Ovary (tissue), 7 donors: ENCODE measurements at regions not wholly inside any gene's neighbourhood (a gene's known extent, or its start where the extent isn't known, plus 50 kb on each side); places are given as distances from the start of the nearest gene placed in this dataset.

Experiments used
- DNase-seq, 5 donors: peaks; one replicate each; pipeline ENCODE4 v3.0.0-alpha.2; 2019 to 2020
- H3K27ac ChIP-seq, 2 donors: fragments of 200-600 bp; one replicate each; pipeline versions ENCODE4 v1.5.1 to v1.8.0; 2019 to 2022
- H3K27me3 ChIP-seq: fragments of 200-600 bp; one replicate; pipeline ENCODE4 v1.8.0; 2022
- H3K36me3 ChIP-seq: fragments of 200-600 bp; sonication (generic); one replicate; pipeline ENCODE4 v1.5.1; 2019
- H3K4me1 ChIP-seq: one replicate; pipeline ENCODE4 v1.8.1; 2013; ENCODE audit warnings: mild to moderate bottlenecking, moderate library complexity; ENCODE audit not compliant: insufficient read depth
- H3K4me3 ChIP-seq: fragments of 200-600 bp; sonication (generic); one replicate; pipeline ENCODE4 v1.5.1; 2017
- H3K9me3 ChIP-seq, 2 donors: fragments of 200-600 bp in 1 of 2; sonication (generic) in 1 of 2; one replicate each; pipeline versions ENCODE4 v1.5.1 to v1.8.1; 2013 to 2019; ENCODE audit warnings: mild to moderate bottlenecking in 1 of 2, moderate library complexity in 1 of 2
- CTCF ChIP-seq, 3 donors: fragments of 450-650 bp in 2 of 3; fragments of 200-600 bp in 1 of 3; IDR thresholded peaks; one replicate each; pipeline versions ENCODE4 v1.5.1 to v1.8.0; 2016 to 2022; ENCODE audit warnings: antibody characterized with exemption in 3 of 3, mild to moderate bottlenecking in 1 of 3
- EP300 ChIP-seq: sonication (generic); formaldehyde crosslinking; IDR thresholded peaks from one replicate; pipeline ENCODE4 v1.6.1; 2017; ENCODE audit warnings: antibody characterized with exemption
- POLR2A ChIP-seq: fragments of 450-650 bp; IDR thresholded peaks from one replicate; pipeline ENCODE4 v1.6.1; 2017; ENCODE audit warnings: antibody characterized with exemption, mild to moderate bottlenecking, moderate library complexity
- WGBS, 3 donors: extraction: QIAGEN DNeasy Blood & Tissue Kit in 1 of 3; methylation state at CpG; one replicate each; pipeline versions ENCODE4 v1.1.5 to v1.1.7; 2013 to 2017; 5-methylcytosine and 5-hydroxymethylcytosine counted together
- intact Hi-C, 4 donors: fragments of 100-400 bp; cut with DNase I; formaldehyde crosslinking; loops; one replicate each; pipeline versions ENCODE4 v1.11.0 to v1.15.1; 2022 to 2023
- donor health status: DM: no; HTN: no; CAD: no; lungs with moderate emphysema.
- donor health status: DM: no; HTN: no; CAD: no.
- donor health status: Bipolar disorder and iron deficiency.
- donor health status: DM: no; HTN: no; CAD: no.
- donor health status: DM: yes; HTN: yes; CAD: no.

- intact Hi-C loops = no loop called here
Measured at GRCh38 chr4:141898346-141898745, 262.0 kb downstream of the IL15 start.

DNA sequence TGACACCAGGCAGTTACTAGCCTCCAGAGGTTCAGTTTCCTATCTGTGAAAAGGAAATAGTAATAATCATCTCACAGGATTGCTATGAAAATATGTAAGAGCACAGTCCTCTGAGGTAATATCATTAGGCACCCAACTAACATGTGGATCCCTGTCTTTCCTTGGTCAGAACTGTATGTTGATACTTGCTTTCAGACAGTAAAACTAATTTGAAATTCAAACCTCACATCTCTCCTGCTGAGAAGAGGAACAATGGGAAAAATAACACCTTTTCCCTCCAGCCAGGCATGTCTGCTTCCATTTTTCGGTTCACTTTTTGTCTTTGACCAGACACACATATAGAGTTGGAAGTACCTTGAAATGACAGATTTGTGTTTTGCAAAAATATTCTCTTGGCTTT lies 262.7 kb downstream of the IL15 start:
- no peaks in the 10 kb centered on the region for H3K9me3 ChIP-seq
- H3K4me1 ChIP-seq = no peaks in the 10 kb centered on the region
- WGBS, 3 donors = 83 to 97% (median 87%) methylated on average over 1 of the region's 1 CpG
- H3K36me3 ChIP-seq = no peaks in the 10 kb centered on the region
- H3K27ac ChIP-seq = no peak overlapping the region
- no peaks in the 10 kb centered on the region for H3K27me3 ChIP-seq
- intact Hi-C loops = no loop called here
- no peak overlapping the region for H3K4me3 ChIP-seq
- no peak for TF ChIP-seq POLR2A
- TF ChIP-seq EP300 = no peak
- no peak for TF ChIP-seq CTCF (IDR thresholded peaks at IDR 0.05)
- no peak for DNase-seq

More at GRCh38 chr4:141898346-141898745, 262.0 kb downstream of the IL15 start:
- no peak overlapping the region for H3K27ac ChIP-seq
- TF ChIP-seq EP300 (no peak), POLR2A (no peak), CTCF (IDR thresholded peaks at IDR 0.05) (no peak)
- H3K4me1 ChIP-seq = no peaks in the 10 kb centered on the region
- DNase-seq = no peak
- H3K4me3 ChIP-seq = no peak overlapping the region
- no peaks in the 10 kb centered on the region for H3K9me3 ChIP-seq
- no peaks in the 10 kb centered on the region for H3K27me3 ChIP-seq
- H3K36me3 ChIP-seq = no peaks in the 10 kb centered on the region
- 23 to 28% (median 25%) methylated on average over 2 of the region's 2 CpGs for WGBS, 3 donors

DNA sequence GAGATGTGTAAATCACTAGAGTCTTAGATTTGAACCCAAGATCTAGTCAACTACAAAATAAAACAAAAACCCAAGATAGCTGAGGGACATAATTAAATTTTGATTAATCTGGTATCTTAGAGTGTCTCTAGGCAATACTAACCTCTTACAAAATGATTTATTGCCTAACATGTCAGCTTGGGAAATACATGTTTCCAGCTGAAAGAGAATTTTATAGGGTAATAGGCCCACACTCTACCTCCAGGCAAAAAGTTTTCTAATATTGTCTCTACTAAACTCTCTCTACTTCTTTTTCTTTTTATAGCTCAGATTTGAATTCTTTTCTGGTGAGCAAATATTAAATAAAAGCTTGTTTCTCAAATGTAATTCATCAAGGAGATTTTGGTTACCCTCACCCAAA lies 263.2 kb downstream of the IL15 start:
- Histone ChIP-seq H3K9me3 (no peaks in the 10 kb centered on the region), H3K4me3 (no peak overlapping the region), H3K27ac (no peak overlapping the region), H3K27me3 (no peaks in the 10 kb centered on the region), H3K4me1 (no peaks in the 10 kb centered on the region), H3K36me3 (no peaks in the 10 kb centered on the region)
- intact Hi-C loops = no loop called here
- no peak for TF ChIP-seq EP300
- no peak for TF ChIP-seq CTCF (IDR thresholded peaks at IDR 0.05)
- no peak for TF ChIP-seq POLR2A
- no peak for DNase-seq

DNA sequence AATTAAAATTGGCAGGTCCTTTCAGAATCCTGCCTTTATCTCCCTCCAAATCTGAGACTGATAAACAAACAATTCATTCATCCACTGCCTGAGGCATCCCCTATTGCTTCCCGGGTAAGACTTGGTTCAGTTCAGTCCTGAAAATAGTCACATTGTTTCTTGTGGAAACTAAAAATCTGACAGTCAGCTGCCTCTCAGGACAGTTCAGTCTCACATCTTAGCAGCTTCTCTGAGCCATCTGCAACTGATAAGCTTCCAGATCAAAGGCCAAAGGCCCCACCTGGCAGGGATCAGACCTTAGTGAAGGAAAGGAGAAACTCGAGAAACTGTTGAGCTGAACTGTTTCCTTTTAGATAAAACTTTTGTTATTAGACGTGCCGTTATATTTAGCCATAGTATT lies 264.5 kb downstream of the IL15 start:
- H3K9me3 ChIP-seq = no peaks in the 10 kb centered on the region
- TF ChIP-seq CTCF (IDR thresholded peaks at IDR 0.05) (no peak), POLR2A (no peak), EP300 (no peak)
- H3K4me1 ChIP-seq = no peaks in the 10 kb centered on the region
- intact Hi-C loops = no loop called here
- no peak overlapping the region for H3K4me3 ChIP-seq
- DNase-seq = no peak
- 52 to 69% (median 55%) methylated on average over 4 of the region's 4 CpGs for WGBS, 3 donors
- H3K27ac ChIP-seq = no peak overlapping the region
- no peaks in the 10 kb centered on the region for H3K27me3 ChIP-seq
- no peaks in the 10 kb centered on the region for H3K36me3 ChIP-seq

DNA sequence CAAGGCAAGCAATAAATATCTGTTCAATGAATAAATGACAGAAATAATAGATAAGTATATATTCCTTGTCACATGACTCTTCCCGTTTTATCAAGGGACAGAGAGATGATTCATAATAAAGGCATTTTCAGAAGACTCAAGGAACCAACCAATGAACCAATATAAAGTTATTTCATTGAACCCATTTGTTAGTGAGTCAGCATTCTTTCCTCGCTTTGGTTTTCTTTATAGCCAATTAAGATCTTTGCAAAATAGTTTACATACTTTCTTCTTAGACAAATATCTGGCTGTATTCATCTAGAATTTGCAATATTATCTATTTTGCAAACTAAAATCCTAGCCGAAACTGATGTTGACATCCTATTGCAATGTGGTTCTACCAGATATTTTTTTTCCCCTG lies 269.4 kb downstream of the IL15 start:
- intact Hi-C loops = no loop called here
- TF ChIP-seq POLR2A (no peak), CTCF (IDR thresholded peaks at IDR 0.05) (no peak), EP300 (no peak)
- no peaks in the 10 kb centered on the region for H3K36me3 ChIP-seq
- H3K27me3 ChIP-seq = no peaks in the 10 kb centered on the region
- no peaks in the 10 kb centered on the region for H3K9me3 ChIP-seq
- H3K27ac ChIP-seq = no peak overlapping the region
- no peaks in the 10 kb centered on the region for H3K4me1 ChIP-seq
- no peak overlapping the region for H3K4me3 ChIP-seq
- no peak for DNase-seq
- 48 to 65% (median 56%) methylated on average over 3 of the region's 3 CpGs for WGBS, 3 donors
